Erythroblast (primary cell): ENCODE measurements at regions not wholly inside any gene's neighbourhood (a gene's known extent, or its start where the extent isn't known, plus 50 kb on each side); places are given as distances from the start of the nearest gene placed in this dataset.

Experiments
- DNase-seq, 2 experiments: peaks; one replicate each; lab custom pipeline; 2025; lab: John Stamatoyannopoulos, UW
- GATA1 ChIP-seq: IDR thresholded peaks from 2 replicates; pipeline ENCODE4 v1.6.1; 2011; ENCODE audit warnings: low read depth, mild to moderate bottlenecking, control low read depth, low read length, moderate library complexity
- POLR2A ChIP-seq: IDR thresholded peaks from 2 replicates; pipeline ENCODE4 v1.6.1; 2011; ENCODE audit warnings: mild to moderate bottlenecking, low read length

- DNase-seq, result peak in 1 of 2 experiments; percentile 29
- TF ChIP-seq POLR2A, result no peak
- no peak for TF ChIP-seq GATA1
These were observed 262.5 kb upstream of the RBMY1B start for GRCh38 chrY:21248591-21248990.

GRCh38 chrY:21253455-21254248, 257.5 kb upstream of the RBMY1B start:
- TF ChIP-seq GATA1 (no peak), POLR2A (no peak)
- DNase-seq, result peak; percentile 8 to 19

- peak; percentile 4 to 6 for DNase-seq
- no peak for TF ChIP-seq POLR2A
- TF ChIP-seq GATA1, result no peak
These were observed 256.7 kb upstream of the RBMY1B start for GRCh38 chrY:21254476-21254875.

- no peak for DNase-seq
- TF ChIP-seq GATA1, result no peak
- no peak for TF ChIP-seq POLR2A
These were observed 254.3 kb upstream of the RBMY1B start for GRCh38 chrY:21256820-21257219.

GRCh38 chrY:21259707-21260106, 251.4 kb upstream of the RBMY1B start:
- no peak for DNase-seq
- no peak for TF ChIP-seq GATA1
- no peak for TF ChIP-seq POLR2A

GRCh38 chrY:21260325-21260724, 250.8 kb upstream of the RBMY1B start:
- TF ChIP-seq POLR2A (no peak), GATA1 (no peak)
- DNase-seq, result peak; percentile 53 to 54

- TF ChIP-seq POLR2A (no peak), GATA1 (no peak)
- no peak for DNase-seq
These were observed 250.0 kb upstream of the RBMY1B start for GRCh38 chrY:21261158-21261557.

GRCh38 chrY:21266751-21267150, 244.4 kb upstream of the RBMY1B start:
- DNase-seq, result no peak
- TF ChIP-seq POLR2A (no peak), GATA1 (no peak)

- no peak for TF ChIP-seq POLR2A
- TF ChIP-seq GATA1, result no peak
- DNase-seq, result no peak
These were observed 244.0 kb upstream of the RBMY1B start for GRCh38 chrY:21267164-21267563.

GRCh38 chrY:21287769-21288168, 223.4 kb upstream of the RBMY1B start:
- no peak for DNase-seq
- no peak for TF ChIP-seq GATA1
- TF ChIP-seq POLR2A, result no peak

GRCh38 chrY:21288908-21289307, 222.2 kb upstream of the RBMY1B start:
- TF ChIP-seq GATA1, result no peak
- TF ChIP-seq POLR2A, result no peak
- DNase-seq, result no peak

GRCh38 chrY:21295206-21295605, 215.9 kb upstream of the RBMY1B start:
- DNase-seq, result no peak
- TF ChIP-seq POLR2A (no peak), GATA1 (no peak)

GRCh38 chrY:21302278-21302677, 208.9 kb upstream of the RBMY1B start:
- TF ChIP-seq GATA1, result no peak
- TF ChIP-seq POLR2A, result no peak
- no peak for DNase-seq

GRCh38 chrY:21315366-21315765, 195.8 kb upstream of the RBMY1B start:
- no peak for TF ChIP-seq POLR2A
- no peak for TF ChIP-seq GATA1
- DNase-seq, result no peak
